Effector memory CD4-positive, alpha-beta T cell (primary cell): ENCODE measurements at regions not wholly inside any gene's neighbourhood (a gene's known extent, or its start where the extent isn't known, plus 50 kb on each side); places are given as distances from the start of the nearest gene placed in this dataset.
"Not testable (repeated sequence)": the region's sequence is repeated elsewhere in the genome, so short reads cannot be mapped to it uniquely, and the experiment has no call there.

ENCODE experiments used
- DNase-seq, 3 donors: peaks; one replicate each; pipeline ENCODE4 v3.0.0-alpha.2; 2020
- H3K27ac ChIP-seq: 2 replicates; pipeline ENCODE4 v1.7.0; 2013; ENCODE audit warnings: mild to moderate bottlenecking, low read length, moderate library complexity; ENCODE audit not compliant: insufficient read depth, poor library complexity, severe bottlenecking
- H3K27me3 ChIP-seq: replicated peaks from 2 replicates; pipeline ENCODE4 v1.7.0; 2013; ENCODE audit warnings: mild to moderate bottlenecking, low read length; ENCODE audit not compliant: insufficient read depth, control insufficient read depth, poor library complexity, severe bottlenecking
- H3K36me3 ChIP-seq: 2 replicates; pipeline ENCODE4 v1.7.0; 2013; ENCODE audit warnings: mild to moderate bottlenecking, low read length, moderate library complexity; ENCODE audit not compliant: control insufficient read depth, insufficient read depth
- H3K4me1 ChIP-seq: 2 replicates; pipeline ENCODE4 v1.7.0; 2013; ENCODE audit warnings: low read length, mild to moderate bottlenecking; ENCODE audit not compliant: control insufficient read depth, insufficient read depth, poor library complexity, severe bottlenecking
- H3K4me3 ChIP-seq: 2 replicates; pipeline ENCODE4 v1.7.0; 2013; ENCODE audit warnings: low read length, low read depth, mild to moderate bottlenecking; ENCODE audit not compliant: insufficient read depth, poor library complexity, severe bottlenecking
- H3K9me3 ChIP-seq: 2 replicates; pipeline ENCODE4 v1.7.0; 2013; ENCODE audit warnings: mild to moderate bottlenecking, low read length, moderate library complexity; ENCODE audit not compliant: control insufficient read depth

GRCh38 chr11:69912911-69913451 is 93.8 kb upstream of the FGF3 start:
- Histone ChIP-seq H3K9me3 (no peaks in the 10 kb centered on the region), H3K4me3 (no peak overlapping the region), H3K4me1 (no peaks in the 10 kb centered on the region), H3K27ac (no peak overlapping the region), H3K36me3 (no peaks in the 10 kb centered on the region), H3K27me3 (peaks cover 3% of the 10 kb centered on the region)
- DNase-seq = no peak

DNA sequence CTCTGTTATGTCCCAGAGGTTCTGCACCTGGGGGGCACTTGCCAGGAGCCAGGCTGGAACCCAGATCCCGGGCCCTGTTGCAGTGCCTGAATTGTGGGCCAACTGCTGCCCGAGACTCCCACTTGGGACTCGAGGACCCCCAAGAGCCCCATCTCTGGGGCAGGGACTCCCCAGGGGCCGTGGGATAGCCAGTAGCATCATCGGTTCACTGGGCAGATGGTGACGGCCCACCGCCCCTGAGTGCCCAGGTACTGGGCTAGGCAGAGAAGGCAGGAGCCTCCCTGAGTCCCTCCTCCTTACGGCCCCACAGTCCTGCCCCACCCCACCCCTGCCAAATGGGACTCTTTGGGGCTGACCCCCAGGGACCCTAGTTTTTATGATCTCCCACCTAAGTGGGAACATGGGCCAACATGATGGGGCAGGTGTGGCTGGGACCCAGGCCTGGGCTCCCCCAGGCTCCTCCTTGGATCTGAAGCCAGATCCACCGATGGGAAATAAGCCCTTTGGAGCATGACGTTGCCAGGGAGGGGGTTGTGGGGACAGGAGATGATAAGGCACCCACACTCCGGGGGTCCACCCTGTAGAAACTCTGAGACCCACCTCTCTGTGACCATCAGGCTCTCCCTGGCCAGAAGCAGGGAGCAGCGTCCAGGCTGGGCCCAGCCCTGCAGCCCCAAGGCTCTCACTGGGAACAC is 94.5 kb upstream of the FGF3 start:
- Histone ChIP-seq H3K9me3 (no peaks in the 10 kb centered on the region), H3K4me1 (peaks cover 2% of the 10 kb centered on the region), H3K27me3 (peaks cover 3% of the 10 kb centered on the region), H3K36me3 (no peaks in the 10 kb centered on the region), H3K27ac (no peak overlapping the region), H3K4me3 (no peak overlapping the region)
- DNase-seq = no peak

- H3K4me1 ChIP-seq = peaks cover 5% of the 10 kb centered on the region
- no peaks in the 10 kb centered on the region for H3K9me3 ChIP-seq
- no peak overlapping the region for H3K27ac ChIP-seq
- no peak for DNase-seq
- H3K36me3 ChIP-seq = no peaks in the 10 kb centered on the region
- peaks cover 3% of the 10 kb centered on the region for H3K27me3 ChIP-seq
- H3K4me3 ChIP-seq = no peak overlapping the region
Observed at GRCh38 chr11:69914286-69915150, 95.3 kb upstream of the FGF3 start.

DNA sequence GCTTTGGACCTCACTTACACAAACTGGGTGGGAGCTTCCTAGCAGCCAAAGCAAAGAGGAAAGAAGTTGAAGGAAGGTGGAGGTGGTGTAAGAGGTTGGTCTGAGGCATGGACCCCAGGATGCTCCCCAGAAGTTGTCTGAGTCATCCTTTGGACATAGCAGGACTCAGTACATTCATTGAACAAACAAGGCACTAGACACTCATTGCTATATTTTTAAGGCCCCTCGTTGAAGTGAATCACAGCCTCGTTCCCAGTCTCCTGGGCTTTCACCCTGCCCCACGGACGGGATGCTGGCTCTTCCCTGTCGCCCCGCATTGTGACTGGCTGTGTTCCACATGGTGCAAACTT is 95.9 kb upstream of the FGF3 start:
- Histone ChIP-seq H3K27me3 (peaks cover 3% of the 10 kb centered on the region), H3K4me1 (peaks cover 5% of the 10 kb centered on the region), H3K4me3 (no peak overlapping the region), H3K27ac (no peak overlapping the region), H3K36me3 (no peaks in the 10 kb centered on the region), H3K9me3 (no peaks in the 10 kb centered on the region)
- DNase-seq = no peak

DNA sequence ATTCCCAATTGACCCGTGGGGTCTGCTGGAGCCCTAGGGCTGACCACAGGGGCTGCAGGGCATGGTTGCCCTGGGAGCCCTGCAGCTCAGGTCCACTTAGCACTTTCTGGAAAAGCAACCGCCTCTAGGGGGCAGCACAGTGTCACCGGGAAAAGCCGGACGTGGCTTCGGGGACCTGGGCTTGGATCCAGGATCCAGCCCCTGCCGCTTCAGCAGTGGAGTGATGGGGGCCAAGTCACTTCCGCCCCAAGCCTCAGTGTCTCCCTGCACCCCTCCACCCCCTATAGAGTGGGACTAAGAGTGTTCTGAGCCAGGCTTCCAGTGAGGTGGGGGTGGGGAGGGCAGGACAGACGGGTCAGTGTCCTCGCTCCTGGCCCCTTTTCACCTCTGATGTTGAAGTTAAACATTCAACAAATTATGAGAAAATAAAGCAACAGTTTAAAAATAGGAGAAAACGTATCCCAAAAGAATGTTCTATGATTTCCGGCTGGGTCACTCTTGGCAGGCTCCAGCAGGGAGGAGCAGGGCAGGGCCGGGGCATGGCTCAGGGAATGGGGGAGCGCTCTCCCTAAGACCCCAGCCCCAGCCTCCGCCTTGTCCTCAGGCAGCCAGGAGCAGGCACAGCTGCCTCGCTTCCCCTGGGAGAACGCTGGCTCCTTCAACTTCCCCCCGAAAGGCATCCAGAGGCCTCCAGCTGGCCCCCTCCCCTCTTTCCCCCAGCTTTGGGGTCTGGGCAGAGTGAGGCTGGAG is 96.5 kb upstream of the FGF3 start:
- Histone ChIP-seq H3K27ac (no peak overlapping the region), H3K9me3 (no peaks in the 10 kb centered on the region), H3K4me1 (peaks cover 5% of the 10 kb centered on the region), H3K27me3 (peaks cover 3% of the 10 kb centered on the region), H3K36me3 (no peaks in the 10 kb centered on the region), H3K4me3 (no peak overlapping the region)
- DNase-seq = peak in 1 of 3 donors; percentile 20

DNA sequence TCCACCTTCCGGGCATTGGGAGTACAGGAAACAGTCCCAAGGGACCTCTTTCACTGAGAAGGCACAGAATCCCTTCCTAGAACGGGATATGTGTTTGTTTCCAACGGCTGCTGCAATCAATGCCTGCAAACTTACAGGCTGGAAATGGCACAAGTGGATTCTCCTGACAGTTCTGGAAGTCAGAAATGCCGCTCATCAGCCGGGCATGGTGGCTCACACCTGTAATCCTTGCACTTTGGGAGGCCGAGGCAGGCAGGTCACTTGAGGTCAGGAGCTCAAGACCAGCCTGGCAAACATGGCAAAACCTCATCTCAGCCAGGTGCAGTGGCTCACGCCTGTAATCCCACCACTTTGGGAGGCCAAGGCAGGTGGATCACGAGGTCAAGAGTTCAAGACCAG is 97.0 kb upstream of the FGF3 start:
- not testable (repeated sequence) for H3K36me3 ChIP-seq, DNase-seq, H3K27ac ChIP-seq, H3K9me3 ChIP-seq, H3K4me3 ChIP-seq, H3K4me1 ChIP-seq, H3K27me3 ChIP-seq

DNA sequence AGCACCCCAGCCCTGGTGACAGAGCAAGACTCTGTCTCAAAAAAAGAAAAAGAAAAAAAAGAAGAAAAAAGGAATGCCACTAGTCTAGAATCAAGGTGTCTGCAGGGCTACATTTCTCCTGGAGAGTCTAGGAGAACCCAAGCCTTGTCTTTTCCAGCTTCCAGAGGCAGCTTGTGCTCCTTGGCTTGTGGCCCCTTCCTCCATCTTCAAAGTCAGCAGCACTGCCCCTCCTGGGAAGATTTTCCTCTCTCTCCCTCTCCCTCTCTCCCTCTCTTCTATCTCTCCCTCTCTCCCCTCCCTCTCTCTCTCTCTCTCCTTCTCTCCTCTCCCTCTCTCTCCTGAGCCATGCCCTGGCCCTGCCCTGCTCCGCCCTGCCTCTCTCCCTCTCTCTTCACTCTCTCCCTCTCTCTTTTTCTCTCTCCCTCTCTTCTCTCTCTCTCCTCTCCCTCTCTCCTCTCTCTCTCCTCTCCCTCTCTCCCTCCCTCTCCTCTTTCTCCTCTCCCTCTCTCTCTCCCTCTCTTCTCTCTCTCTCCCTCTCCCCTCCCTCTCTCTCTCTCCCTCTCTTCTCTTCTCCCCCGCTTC is 97.7 kb upstream of the FGF3 start:
- H3K27me3 ChIP-seq = peaks cover 3% of the 10 kb centered on the region
- DNase-seq = no peak
- H3K9me3 ChIP-seq = no peaks in the 10 kb centered on the region
- no peaks in the 10 kb centered on the region for H3K36me3 ChIP-seq
- peaks cover 5% of the 10 kb centered on the region for H3K4me1 ChIP-seq
- no peak overlapping the region for H3K27ac ChIP-seq
- no peak overlapping the region for H3K4me3 ChIP-seq

DNA sequence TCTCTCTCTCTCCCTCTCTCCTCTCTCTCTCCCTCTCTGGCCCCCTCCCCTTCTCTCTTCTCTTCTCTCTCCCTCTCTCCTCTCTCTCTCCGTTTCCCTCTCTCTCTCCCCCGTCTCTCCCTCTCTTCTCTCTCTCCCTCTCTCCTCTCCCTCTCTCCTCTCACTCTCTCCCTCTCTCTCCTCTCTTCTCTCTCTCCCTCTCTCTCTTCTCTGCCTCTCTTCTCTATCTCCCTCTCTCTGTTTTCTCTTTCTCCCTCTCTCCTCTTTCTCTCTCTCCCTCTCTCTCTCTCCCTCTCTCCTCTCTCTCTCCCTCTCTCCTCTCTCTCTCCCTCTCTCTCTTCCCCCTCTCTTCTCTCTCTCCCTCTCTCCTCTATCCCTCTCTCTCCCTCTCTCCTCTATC is 98.3 kb upstream of the FGF3 start:
- Histone ChIP-seq H3K36me3 (no peaks in the 10 kb centered on the region), H3K4me1 (peaks cover 5% of the 10 kb centered on the region), H3K4me3 (no peak overlapping the region), H3K27me3 (peaks cover 3% of the 10 kb centered on the region), H3K9me3 (no peaks in the 10 kb centered on the region), H3K27ac (no peak overlapping the region)
- no peak for DNase-seq

GRCh38 chr11:69918231-69918937 is 99.2 kb upstream of the FGF3 start:
- Histone ChIP-seq H3K9me3 (no peaks in the 10 kb centered on the region), H3K4me3 (no peak overlapping the region), H3K27me3 (peaks cover 3% of the 10 kb centered on the region), H3K27ac (no peak overlapping the region), H3K36me3 (no peaks in the 10 kb centered on the region), H3K4me1 (peaks cover 5% of the 10 kb centered on the region)
- DNase-seq = no peak
